ENCODE measurements at regions not wholly inside any gene's neighbourhood (a gene's known extent, or its start where the extent isn't known, plus 50 kb on each side); places are given as distances from the start of the nearest gene placed in this dataset.
"Not testable (repeated sequence)": the region's sequence is repeated elsewhere in the genome, so short reads cannot be mapped to it uniquely, and the experiment has no call there.

DNA sequence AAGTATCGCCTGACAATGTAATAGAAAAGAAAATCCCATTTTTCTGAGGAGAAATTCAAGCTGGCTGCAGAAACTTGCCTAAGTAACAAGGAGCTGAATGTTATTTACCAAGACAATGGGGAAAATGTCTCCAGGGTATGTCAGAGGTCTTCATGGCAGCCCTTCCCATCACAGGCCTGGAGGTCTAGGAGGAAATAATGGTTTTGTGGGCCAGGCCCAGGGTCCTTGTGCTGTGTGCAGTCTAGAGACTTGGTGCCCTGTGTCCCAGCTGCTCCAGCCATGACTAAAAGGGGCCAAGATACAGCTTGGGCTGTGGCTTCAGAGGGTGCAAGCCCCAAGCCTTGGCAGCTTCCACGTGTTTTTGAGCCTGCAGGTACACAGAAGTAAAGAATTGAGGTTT is 120.5 kb upstream of the PKP2 start:
- DNase-seq: not testable (repeated sequence)

- DNase-seq: no peak
Measured at GRCh38 chr12:33012226-33012625, 115.6 kb upstream of the PKP2 start.

DNA sequence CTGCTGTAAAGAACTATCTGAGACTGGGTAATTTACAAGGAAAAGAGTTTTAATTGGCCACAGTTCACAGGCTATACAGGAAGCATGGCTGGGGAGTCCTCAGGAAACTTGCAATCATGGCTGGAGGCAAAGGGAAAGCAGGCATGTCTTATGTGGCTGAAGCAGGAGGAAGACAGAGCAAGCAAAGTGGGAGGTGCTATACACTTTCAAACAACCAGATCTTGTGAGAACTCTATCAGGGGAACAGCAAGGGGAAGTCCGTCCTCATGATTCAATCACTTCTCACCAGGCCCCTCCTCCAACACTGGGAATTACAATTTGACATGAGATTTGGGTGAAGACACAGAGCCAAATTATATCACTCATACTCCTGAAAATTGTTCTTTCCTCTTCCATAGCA is 109.5 kb upstream of the PKP2 start:
- no peak for DNase-seq

GRCh38 chr12:33000016-33000415 is 103.4 kb upstream of the PKP2 start:
- DNase-seq: no peak

GRCh38 chr12:32997471-32997870 is 100.9 kb upstream of the PKP2 start:
- DNase-seq: peak; percentile 72

GRCh38 chr12:32995623-32996022 is 99.0 kb upstream of the PKP2 start:
- no peak for DNase-seq

DNA sequence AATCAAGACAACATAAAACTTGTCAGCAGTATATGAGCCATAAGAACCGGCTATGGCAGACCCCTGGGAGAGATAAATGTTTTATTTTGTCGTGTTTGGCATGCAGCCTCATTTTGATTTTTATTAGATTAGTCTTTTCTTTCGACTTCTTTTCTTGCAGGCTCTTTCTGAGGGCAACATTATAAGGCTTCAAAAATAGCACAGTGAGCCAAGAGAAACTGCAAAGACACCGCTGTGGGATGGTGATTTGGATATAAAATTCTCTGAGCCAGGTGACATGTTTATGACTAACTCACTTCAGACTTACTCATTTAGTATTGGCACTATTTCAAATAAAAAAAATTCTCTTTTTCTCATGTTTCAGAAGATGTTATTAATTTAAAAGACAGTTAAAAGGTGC is 96.8 kb upstream of the PKP2 start:
- DNase-seq: no peak

DNA sequence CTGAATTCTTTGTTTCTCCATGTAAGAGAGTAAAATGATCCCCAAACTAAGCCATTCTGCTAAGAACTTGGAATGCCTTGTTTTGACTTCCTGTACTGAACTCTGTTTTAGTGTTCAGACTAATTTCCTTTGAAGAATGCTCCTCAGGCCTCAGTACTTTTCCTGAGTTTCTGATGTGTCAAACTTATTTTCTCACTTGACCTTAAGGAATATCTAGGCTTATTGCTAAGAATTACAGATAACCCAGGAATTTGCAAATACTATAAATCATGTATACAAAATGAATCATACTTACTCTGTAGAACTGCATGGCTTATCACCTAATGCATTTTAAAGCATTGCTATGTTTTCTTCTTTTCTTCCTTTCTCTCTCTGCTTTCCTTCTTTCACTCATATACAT is 93.1 kb upstream of the PKP2 start:
- DNase-seq: no peak

GRCh38 chr12:32988982-32989381 is 92.4 kb upstream of the PKP2 start:
- no peak for DNase-seq

- DNase-seq: no peak
Measured at GRCh38 chr12:32987512-32987911, 90.9 kb upstream of the PKP2 start.

DNA sequence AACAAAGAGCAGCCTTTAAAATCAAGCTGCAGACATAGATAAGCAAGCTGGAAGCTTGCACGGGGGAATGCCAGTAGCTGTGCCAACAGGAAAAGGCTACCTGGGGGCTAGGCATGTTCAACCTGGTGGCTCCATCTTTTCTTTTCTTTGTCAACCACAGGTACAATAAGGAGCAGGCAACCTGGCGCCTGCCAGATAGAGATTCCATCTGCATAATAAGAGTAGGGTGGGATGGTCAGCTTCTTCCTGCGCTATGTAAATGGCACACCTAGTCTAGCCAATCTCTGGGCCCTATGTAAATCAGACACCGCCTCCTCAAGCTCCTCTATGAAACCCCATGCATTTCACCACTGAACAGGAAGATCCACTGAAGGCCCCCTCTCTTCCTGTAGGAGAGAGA is 87.4 kb upstream of the PKP2 start:
- DNase-seq: peak; percentile 80

DNA sequence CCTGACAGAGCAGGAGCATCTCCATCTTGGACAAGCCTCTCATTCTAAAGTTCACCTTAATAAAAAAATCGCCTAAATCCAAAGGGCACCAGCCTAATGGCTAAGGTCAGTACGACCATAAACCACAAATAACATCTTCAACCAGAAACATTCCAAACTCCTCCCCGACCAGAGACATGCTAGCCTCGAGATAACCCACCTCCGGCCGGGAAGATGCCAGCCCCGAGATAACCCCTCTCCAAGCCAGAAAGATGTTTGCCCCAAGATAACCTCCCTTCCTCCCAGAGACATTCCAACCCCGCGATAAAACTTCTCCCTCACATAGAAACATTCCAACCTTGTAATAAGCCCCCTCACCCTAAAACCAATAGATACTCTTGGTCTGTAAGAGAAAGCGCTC is 86.8 kb upstream of the PKP2 start:
- no peak for DNase-seq

DNA sequence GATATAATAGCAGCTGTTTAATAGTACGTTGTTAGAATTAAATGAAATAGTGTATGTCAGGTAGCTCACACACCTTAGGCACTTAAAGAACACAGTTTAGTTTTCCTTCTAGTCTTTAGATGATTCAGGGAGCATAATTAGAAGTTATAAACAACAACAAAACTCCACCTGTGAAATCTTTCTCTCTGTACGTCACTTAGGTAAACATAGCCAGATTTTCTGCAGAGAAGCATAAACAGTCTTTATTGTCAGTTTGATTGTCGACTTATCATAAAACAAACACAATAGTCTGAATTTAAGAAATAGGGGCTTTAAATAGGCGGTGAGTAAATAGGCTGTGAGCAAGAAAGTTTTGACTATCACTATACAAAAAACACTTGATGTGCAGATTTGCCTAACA is 84.6 kb upstream of the PKP2 start:
- DNase-seq: no peak

- no peak for DNase-seq
Measured at GRCh38 chr12:32975122-32975521, 78.5 kb upstream of the PKP2 start.

- DNase-seq: no peak
Measured at GRCh38 chr12:32970465-32971110, 74.0 kb upstream of the PKP2 start.

DNA sequence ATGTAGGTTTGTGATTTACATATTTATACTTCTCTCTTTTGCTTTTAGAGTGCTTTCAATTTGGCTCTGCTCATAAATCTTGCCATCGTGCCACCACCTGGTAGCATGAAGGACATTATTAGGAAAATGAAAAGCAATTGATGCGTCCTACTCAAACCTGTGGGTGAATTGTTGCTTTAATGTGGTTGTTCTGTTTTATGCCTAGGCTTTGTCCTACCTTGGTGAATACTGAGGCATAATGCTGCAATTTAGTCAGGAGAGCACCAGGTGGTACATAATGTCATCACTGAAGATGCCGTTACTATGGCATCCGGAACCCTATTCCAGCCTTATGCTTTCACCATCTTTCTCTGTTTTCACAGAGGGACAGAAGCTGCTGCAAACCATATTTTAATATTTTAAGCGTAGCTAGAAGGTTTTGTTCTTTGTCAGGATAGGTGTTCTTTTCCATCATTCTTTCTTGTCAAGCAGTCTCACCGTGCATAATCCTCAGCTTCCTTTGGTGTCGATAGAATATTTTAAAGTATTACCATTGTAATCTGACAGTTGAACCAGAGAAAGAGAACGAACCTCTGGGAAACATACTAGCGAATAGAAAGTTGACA is 68.5 kb upstream of the PKP2 start:
- DNase-seq: no peak

DNA sequence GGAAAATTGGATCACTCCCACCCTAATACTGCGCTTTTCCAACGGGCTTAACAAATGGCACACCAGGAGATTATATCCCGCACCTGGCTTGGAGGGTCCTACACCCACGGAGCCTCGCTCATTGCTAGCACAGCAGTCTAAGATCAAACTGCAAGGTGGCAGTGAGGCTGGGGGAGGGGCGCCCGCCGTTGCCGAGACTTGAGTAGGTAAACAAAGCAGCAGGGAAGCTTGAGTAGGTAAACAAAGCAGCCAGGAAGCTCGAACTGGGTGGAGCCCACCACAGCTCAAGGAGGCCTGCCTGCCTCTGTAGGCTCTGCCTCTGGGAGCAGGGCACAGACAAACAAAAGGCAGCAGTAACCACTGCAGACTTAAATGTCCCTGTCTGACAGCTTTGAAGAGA is 59.8 kb upstream of the PKP2 start:
- DNase-seq: not testable (repeated sequence)

- no peak for DNase-seq
Measured at GRCh38 chr12:32952681-32953080, 56.1 kb upstream of the PKP2 start.

GRCh38 chr12:32949815-32950214 is 53.2 kb upstream of the PKP2 start:
- no peak for DNase-seq

DNA sequence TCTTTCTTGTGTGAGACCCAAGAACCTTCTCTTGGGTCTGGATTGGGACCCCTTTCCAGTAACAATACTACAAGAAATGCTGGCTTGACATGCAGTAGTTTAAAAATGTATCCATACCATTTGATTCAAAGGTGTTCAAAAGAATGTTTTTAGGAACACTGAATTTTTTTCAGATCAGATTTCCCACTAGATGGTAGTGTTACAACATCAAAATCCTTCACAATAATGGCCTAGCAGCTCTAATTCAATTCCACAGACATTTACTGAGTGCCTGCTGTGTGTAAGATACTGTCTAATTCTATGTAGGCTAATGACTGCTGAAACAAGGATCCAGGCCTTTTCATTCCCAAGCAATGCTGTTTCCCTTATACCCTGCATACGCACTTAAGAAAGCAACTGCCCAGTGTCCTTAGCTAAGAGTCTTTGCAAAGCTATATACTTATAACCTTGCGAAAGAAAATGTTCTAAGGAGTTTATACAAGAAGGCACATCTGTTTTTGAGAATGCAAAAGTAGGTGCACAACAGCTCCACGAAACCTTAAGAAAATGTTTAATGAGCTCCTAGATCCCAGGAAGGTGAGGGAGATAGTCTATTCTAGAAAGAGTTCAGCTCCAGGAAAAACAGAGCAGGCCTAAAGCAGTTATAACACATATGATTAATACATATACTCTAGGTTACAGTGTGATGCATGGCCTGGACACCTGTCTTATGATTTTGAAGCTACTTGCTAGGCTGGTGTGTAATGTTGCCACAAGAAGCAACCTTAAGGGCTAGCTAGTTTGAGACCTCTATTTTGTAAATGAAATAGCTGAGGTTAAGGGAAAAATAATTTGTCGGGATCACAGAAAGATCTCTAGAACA is 50.9 kb upstream of the PKP2 start:
- DNase-seq: peak; percentile 46

- no peak for DNase-seq
Measured at GRCh38 chr12:32946504-32947131, 50.0 kb upstream of the PKP2 start.

Data from COR-L47 (cell line).